HL-60 (cell line): ENCODE measurements at regions not wholly inside any gene's neighbourhood (a gene's known extent, or its start where the extent isn't known, plus 50 kb on each side); places are given as distances from the start of the nearest gene placed in this dataset.

Experiments used
- DNase-seq, 2 experiments: peaks; one replicate each; pipeline ENCODE4 v3.0.0-alpha.2; 2010 to 2020; ENCODE audit warnings: low read depth in 1 of 2, low spot score in 1 of 2
- H3K27ac ChIP-seq: fragments of 250-450 bp; sonication (Bioruptor Pico); replicated peaks from 2 replicates; pipeline ENCODE4 v1.5.1; 2020; ENCODE audit warnings: mild to moderate bottlenecking, moderate library complexity
- H3K27me3 ChIP-seq: fragments of 250-450 bp; sonication (Bioruptor Pico); 2 replicates; pipeline ENCODE4 v1.5.1; 2021; ENCODE audit warnings: mild to moderate bottlenecking, moderate library complexity; ENCODE audit not compliant: insufficient read depth, poor library complexity, severe bottlenecking
- H3K4me3 ChIP-seq: replicated peaks from 2 replicates; pipeline ENCODE4 v1.5.1; 2011; ENCODE audit warnings: mild to moderate bottlenecking, control low read depth, low read length; ENCODE audit not compliant: insufficient read depth
- CTCF ChIP-seq: IDR thresholded peaks from one replicate; pipeline ENCODE4 v1.5.1; 2011; ENCODE audit warnings: low read length, control low read depth, inconsistent platforms; ENCODE audit not compliant: insufficient read depth
- GABPA ChIP-seq: IDR thresholded peaks from 2 replicates; pipeline ENCODE4 v1.6.1; 2012; ENCODE audit warnings: low read depth
- POLR2AphosphoS5 ChIP-seq: IDR thresholded peaks from 2 replicates; pipeline ENCODE4 v1.6.1; 2012; ENCODE audit warnings: low read depth
- REST ChIP-seq: IDR thresholded peaks from 2 replicates; pipeline ENCODE4 v1.6.1; 2012; ENCODE audit warnings: low read depth; ENCODE audit not compliant: insufficient replicate concordance
- SPI1 ChIP-seq: IDR thresholded peaks from 2 replicates; pipeline ENCODE4 v1.6.1; 2012; ENCODE audit warnings: low read depth, mild to moderate bottlenecking, borderline replicate concordance

DNA sequence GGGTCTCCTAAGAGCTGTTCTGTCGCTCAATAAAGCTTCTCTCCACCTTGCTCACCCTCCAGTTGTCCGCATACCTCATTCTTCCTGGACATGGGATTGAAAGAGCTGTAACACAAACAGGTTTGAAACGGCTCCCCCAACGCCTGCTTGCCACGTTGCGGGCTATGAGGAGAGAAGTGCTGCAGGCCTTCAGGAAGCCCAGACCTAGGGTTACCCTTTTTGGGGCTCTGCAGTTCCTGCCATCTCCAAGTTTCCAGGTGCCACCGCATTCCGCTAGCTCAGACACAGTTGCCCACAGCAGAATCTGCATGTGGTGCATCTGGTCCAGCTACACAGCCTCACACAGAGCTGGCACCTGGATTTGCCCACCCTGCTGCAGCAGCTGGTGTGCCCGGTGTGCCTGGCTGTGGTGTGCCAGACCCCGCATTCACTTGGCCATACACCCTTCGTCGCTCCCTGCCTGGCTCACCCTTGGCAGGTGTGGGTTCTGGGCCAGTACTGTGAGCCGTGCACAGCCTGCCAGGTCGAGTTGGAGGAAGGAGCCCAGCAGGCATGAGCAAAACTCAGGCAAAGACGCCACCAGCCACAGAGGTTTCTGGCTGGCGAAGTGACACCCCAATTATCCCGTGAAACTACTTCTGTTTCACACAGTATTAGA is 253.2 kb upstream of the SEMA3A start:
- Histone ChIP-seq H3K4me3 (no peak overlapping the region), H3K27ac (no peak overlapping the region), H3K27me3 (no peaks in the 10 kb centered on the region)
- TF ChIP-seq REST (no peak), POLR2AphosphoS5 (no peak), GABPA (no peak), SPI1 (no peak), CTCF (no peak)
- DNase-seq = no peak

- no peak overlapping the region for H3K27ac ChIP-seq
- no peaks in the 10 kb centered on the region for H3K27me3 ChIP-seq
- no peak overlapping the region for H3K4me3 ChIP-seq
- TF ChIP-seq CTCF = no peak
- TF ChIP-seq REST = no peak
- TF ChIP-seq GABPA = no peak
- no peak for TF ChIP-seq POLR2AphosphoS5
- TF ChIP-seq SPI1 = no peak
- no peak for DNase-seq
Observed at GRCh38 chr7:84446991-84447480, 252.4 kb upstream of the SEMA3A start.

DNA sequence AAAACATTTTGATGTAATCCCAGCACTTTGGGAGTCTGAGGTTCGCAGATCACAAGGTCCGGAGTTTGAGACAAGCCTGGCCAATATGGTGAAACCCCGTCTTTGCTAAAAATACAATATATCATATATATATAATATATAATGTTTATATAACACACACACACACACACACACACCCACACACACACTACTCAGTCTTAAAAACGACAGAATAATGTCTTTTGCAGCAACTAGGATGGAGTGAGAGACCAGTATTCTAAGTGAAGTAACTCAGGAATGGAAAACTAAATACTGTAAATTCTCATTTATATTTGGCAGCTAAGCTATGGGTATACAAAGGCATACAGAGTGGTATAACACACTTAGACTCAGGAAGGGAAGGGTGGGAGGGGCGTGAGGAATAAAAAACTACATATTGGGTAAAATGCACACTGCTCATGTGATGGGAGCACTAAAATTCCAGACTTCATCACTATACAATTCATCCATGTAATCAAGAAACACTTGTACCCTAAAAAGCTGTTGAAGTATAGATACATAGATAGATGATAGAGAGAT is 231.2 kb upstream of the SEMA3A start:
- no peaks in the 10 kb centered on the region for H3K27me3 ChIP-seq
- no peak overlapping the region for H3K4me3 ChIP-seq
- H3K27ac ChIP-seq = no peak overlapping the region
- DNase-seq = no peak
- TF ChIP-seq SPI1 (no peak), CTCF (no peak), POLR2AphosphoS5 (no peak), GABPA (no peak)
